ENCODE measurements at regions not wholly inside any gene's neighbourhood (a gene's known extent, or its start where the extent isn't known, plus 50 kb on each side); places are given as distances from the start of the nearest gene placed in this dataset.
"Not testable (repeated sequence)": the region's sequence is repeated elsewhere in the genome, so short reads cannot be mapped to it uniquely, and the experiment has no call there.

DNA sequence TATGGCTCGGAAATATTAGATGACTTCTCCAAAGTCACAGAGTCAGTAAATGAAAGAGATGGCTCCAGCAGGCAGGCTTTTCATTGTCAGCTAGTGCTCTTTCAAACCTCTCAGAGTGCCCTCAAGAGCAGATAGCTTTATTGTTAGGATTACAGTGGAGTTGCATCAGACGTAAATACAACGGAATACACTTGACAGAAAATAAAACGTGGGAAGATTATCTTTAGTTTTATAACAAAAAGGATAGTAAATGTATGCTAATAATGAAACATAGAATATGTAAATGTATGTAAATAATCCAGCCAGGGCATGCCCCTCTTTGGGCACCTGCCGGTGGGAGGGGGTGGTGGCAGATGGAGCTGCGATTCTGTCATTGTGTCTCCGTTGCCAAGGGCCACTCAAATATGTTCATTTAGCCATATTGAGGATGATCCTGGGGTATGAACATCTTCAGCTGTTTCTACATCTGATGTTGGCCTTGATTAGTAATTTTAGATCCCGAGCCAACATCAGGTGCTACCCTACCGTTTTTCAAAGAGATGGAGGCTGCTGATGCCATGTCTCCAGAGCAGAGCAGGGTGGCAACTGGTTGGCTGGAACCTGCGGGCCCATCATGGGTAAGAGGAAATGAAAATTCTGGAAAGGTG is 358.3 kb upstream of the SULF2 start:
- no peak for DNase-seq

DNA sequence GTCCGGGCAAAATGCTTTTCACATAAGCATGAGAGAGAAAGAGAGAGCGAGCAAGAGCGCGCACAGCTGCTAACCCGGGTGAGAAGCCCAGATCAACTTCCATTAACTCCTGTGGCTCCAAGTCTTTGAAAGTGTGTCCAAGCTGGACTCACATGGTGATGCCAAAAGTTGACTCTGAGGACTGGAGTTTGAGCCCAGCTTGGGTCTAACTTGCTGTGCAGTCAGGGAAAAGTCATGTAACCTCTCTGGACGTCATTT is 357.2 kb upstream of the SULF2 start:
- DNase-seq: no peak

- DNase-seq: no peak
These were observed 356.6 kb upstream of the SULF2 start for GRCh38 chr20:48141660-48142515.

DNA sequence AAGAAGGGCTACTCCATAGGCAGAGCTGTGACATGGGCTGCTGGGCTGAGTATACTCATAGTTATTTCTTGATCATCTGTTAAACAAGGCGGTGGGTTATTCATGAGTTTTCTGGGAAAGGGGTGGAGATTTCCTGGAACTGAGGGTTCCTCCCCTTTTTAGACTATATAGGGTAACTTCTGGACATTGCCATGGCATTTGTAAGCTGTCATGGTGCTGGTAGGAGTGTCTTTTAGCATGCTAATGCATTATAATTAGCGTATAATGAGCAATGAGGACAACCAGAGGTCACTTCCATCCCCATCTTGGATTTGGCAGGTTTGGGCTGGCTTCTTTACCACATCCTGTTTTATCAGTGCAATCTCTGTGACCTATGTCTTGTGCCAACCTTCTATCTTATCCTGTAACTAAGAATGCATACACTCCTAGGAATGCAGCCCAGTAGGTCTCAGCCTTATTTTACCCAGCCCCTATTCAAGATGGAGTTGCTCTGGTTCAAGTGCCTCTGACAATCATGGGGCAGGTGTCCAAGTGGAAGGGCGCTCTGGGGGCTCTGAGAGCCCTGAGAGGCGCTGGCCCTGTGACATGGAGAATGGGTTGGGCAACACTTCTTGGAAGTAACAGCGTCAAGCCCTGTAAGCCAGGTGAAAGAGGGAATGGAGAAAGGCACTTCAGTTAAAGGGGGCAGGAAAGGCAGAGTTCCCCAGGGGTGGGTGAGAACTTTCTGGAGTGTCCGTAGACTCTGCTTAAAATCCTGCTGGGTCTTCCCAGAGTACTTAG is 354.2 kb upstream of the SULF2 start:
- no peak for DNase-seq

GRCh38 chr20:48132834-48133233 is 347.6 kb upstream of the SULF2 start:
- no peak for DNase-seq

DNA sequence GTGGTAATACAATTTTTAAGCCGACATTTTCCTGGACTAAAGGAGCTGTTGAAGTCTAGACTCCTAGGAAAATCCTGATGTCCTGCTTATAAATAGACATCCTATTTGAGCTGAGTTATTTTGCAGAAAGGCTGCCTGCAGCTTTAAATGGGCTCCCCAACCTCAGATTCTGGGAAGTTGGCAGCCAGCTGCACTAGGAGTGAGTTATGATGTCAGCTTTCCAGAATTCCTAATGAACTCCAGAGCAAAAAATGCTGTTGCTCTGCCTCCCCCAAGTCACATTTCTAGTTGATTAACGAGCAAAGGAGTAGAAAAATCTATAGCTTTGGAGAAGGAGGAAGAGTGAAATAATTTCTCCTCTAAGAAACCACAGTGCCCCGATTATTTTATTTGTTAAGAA is 346.3 kb upstream of the SULF2 start:
- DNase-seq: no peak

GRCh38 chr20:48129345-48129942 is 344.2 kb upstream of the SULF2 start:
- no peak for DNase-seq

- DNase-seq: no peak
These were observed 343.2 kb upstream of the SULF2 start for GRCh38 chr20:48128436-48128835.

DNA sequence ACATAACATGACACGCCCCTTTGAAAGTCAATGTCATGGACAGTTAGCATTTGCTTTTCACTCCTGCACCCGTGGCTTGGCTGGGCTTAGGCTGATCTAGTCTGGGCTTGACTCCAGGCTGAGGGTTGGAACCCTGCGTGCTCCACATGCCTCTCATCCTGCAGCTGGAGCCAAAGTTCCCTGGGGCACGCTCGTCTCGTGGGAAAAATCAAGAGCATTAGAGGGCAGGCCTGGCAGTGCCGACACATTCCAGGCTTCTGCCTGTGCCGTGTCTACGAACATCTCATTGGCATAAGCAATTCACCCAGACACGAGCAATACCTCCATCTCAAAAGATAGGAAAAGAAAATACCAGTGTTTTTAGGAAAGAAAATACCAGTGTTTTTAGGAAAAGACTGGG is 342.7 kb upstream of the SULF2 start:
- not testable (repeated sequence) for DNase-seq

- DNase-seq: not testable (repeated sequence)
These were observed 341.9 kb upstream of the SULF2 start for GRCh38 chr20:48127133-48127532.

GRCh38 chr20:48126227-48126740 is 341.0 kb upstream of the SULF2 start:
- no peak for DNase-seq

GRCh38 chr20:48124960-48125359 is 339.7 kb upstream of the SULF2 start:
- no peak for DNase-seq

DNA sequence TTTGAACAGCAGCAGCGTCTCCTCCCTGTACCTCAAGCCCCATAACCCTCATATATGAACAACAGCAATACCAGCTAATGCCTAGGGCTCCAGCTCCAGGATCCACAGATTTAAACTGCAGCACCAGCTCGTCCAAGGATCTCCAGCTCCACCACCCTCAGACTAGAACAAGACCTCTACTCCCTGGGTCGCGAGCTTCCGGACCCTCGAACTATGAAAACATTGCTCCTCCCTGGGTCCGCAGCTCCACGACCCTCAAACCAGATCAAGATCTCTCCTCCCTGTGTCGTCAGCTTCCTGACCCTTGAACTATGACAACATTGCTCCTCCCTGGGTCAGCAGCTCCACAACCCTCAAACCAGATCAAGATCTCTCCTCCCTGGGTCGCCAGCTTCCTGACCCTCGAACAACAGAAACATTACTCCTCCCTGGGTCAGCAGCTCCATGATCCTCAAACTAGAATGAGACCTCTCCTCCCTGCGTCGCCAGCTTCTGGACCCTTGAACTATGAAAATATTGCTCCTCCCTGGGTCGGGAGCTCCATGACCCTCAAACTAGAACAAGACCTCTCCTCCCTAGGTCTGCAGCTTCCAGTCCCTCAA is 339.0 kb upstream of the SULF2 start:
- DNase-seq: no peak

DNA sequence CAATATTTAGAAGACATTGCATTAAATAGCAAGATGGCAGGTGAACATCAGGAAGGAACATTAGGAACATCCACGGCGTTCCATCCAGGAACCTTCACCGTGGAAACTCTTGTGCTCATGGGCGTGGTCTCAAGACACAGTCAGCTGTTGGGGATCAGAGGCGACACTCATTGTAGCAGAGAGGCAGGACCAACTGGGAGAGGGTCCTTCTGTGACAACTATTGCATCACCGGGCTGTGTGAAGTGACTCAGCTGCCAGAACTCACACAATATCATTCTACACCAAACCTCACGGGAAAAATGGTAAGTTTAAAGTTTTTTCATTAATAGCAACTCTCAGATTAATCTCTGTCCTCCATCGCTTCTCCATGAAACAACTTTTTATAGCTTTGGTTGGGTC is 334.8 kb upstream of the SULF2 start:
- DNase-seq: no peak

- DNase-seq: not testable (repeated sequence)
These were observed 334.1 kb upstream of the SULF2 start for GRCh38 chr20:48119389-48119788.

- DNase-seq: no peak
These were observed 330.2 kb upstream of the SULF2 start for GRCh38 chr20:48115502-48115901.

GRCh38 chr20:48107560-48107959 is 322.3 kb upstream of the SULF2 start:
- DNase-seq: no peak

GRCh38 chr20:48106428-48106827 is 321.1 kb upstream of the SULF2 start:
- DNase-seq: no peak

GRCh38 chr20:48105526-48105925 is 320.2 kb upstream of the SULF2 start:
- DNase-seq: no peak

GRCh38 chr20:48102931-48103660 is 317.8 kb upstream of the SULF2 start:
- DNase-seq: no peak

GRCh38 chr20:48102076-48102787 is 317.0 kb upstream of the SULF2 start:
- no peak for DNase-seq

- no peak for DNase-seq
These were observed 315.2 kb upstream of the SULF2 start for GRCh38 chr20:48100483-48100882.
